IPS DF 6.9 (cell line): ENCODE measurements at regions not wholly inside any gene's neighbourhood (a gene's known extent, or its start where the extent isn't known, plus 50 kb on each side); places are given as distances from the start of the nearest gene placed in this dataset.

Experiments
- DNase-seq: peaks from one replicate; pipeline ENCODE4 v3.0.0-alpha.2; 2013; ENCODE audit warnings: low read depth, low spot score
- H3K27ac ChIP-seq: one replicate; pipeline ENCODE4 v1.5.1; 2013; ENCODE audit warnings: low read length, control low read depth
- H3K27me3 ChIP-seq: 2 replicates; pipeline ENCODE4 v1.6.1; 2013; ENCODE audit warnings: mild to moderate bottlenecking, low read length; ENCODE audit not compliant: control insufficient read depth, insufficient read depth
- H3K36me3 ChIP-seq: 2 replicates; pipeline ENCODE4 v1.6.1; 2013; ENCODE audit warnings: low read length; ENCODE audit not compliant: control insufficient read depth, insufficient read depth
- H3K4me1 ChIP-seq: 2 replicates; pipeline ENCODE4 v1.6.1; 2013; ENCODE audit warnings: low read length; ENCODE audit not compliant: control insufficient read depth, insufficient read depth
- H3K4me3 ChIP-seq: 2 replicates; pipeline ENCODE4 v1.5.1; 2013; ENCODE audit warnings: mild to moderate bottlenecking, low read length
- H3K9me3 ChIP-seq: 2 replicates; pipeline ENCODE4 v1.6.1; 2013; ENCODE audit warnings: low read length, inconsistent platforms; ENCODE audit not compliant: control insufficient read depth, insufficient read depth
- WGBS: extraction: QIAGEN DNeasy Blood & Tissue Kit; methylation state at CpG from one replicate; pipeline ENCODE4 v1.1.7; 2013; ENCODE audit warnings: mixed read lengths, missing lambda C conversion rate; ENCODE audit not compliant: insufficient read length, insufficient coverage; 5-methylcytosine and 5-hydroxymethylcytosine counted together

DNA sequence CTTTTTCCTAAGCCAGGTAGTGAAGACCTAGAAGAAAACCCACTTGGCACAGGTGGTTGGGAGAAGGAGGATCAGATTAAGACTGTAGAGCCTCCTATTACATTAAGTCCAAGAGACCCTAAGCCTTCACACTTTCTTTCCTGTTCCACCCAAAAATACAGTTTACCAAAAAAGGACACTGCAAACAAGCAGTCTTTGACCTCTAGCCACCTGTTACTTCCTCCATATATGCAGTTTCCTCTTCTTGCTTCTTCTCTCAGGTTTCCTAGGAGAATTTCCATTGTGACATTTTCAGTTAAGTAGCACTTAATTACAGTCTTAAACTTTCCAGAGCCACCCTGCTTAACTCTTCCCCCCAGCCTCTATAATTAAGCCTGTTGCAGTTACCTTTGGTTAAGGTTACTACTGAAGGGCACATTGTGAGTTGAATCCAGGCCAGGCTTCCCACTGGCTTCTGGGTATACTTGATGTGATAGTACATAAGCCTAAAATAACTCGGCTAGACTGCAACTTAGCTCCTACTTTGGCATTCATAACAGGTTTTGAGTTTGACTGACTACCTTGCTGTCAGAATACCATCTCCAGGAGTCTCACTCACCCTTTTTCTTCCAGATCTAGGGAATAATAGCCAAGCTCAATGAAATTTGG lies 114.2 kb upstream of the UMPS start:
- H3K27ac ChIP-seq: no peak overlapping the region
- H3K27me3 ChIP-seq: no peaks in the 10 kb centered on the region
- no peaks in the 10 kb centered on the region for H3K9me3 ChIP-seq
- H3K36me3 ChIP-seq: no peaks in the 10 kb centered on the region
- no CpG with 5 or more reads among the region's 1 CpG for WGBS
- no peak for DNase-seq
- H3K4me3 ChIP-seq: no peak overlapping the region
- H3K4me1 ChIP-seq: 0 out of 2 replicates have a peak, but pooled peaks cover 1% of the 10 kb centered on the region

DNA sequence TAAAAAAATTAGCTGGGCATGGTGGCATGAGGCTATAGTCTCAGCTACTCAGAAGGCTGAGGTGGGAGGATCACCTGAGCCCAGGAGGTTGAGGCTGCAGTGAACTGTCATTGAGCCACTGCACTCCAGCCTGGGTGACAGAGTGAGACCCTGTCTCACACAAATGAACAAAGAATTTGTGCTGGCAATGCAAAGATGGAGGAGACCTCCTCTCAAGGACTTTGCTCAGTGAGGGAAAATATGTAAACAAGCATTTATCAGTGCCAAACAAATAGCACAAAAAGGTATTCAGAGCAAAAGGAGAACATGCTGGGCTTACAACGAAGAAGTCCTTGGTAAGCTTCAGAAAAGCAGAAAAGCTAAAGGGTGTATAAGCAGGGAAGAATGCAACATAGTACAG lies 113.1 kb upstream of the UMPS start:
- Histone ChIP-seq H3K27me3 (no peaks in the 10 kb centered on the region), H3K4me3 (no peak overlapping the region), H3K36me3 (no peaks in the 10 kb centered on the region), H3K27ac (no peak overlapping the region), H3K9me3 (no peaks in the 10 kb centered on the region), H3K4me1 (0 out of 2 replicates have a peak, but pooled peaks cover 1% of the 10 kb centered on the region)
- no CpG with 5 or more reads among the region's 1 CpG for WGBS
- DNase-seq: no peak

DNA sequence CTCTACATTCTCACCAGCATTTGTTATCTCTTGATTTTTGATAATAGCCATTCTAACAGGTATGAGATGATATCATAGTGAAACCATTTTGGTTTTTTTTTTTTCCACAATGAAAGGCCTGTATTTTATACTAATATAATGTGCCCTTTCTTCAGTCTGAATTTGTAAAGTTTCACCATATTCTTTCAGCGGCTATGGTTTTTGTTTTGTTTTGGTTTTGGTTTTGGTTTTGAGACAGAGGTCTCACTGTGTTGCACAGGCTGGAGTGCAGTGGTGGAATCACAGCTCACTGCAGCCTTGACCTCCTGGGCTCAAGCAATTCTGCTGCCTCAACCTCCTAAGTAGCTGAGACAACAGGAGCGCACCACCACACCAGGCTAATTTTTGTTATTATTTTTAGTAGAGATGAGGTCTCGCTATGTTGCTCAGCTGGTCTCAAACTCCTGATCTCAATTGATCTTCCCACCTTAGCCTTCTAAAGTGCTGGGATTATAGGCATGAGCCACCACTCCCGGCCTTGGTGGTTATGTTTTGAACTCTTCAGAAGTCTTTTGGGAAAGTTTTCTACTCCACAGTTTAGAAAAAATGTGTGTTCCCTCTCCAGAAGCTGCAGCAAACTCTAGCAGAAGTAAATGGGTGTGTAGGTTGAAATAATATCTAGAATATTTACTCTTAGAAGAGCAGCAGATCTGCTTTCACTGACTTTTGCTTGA lies 110.2 kb upstream of the UMPS start:
- no CpG with 5 or more reads among the region's 4 CpGs for WGBS
- Histone ChIP-seq H3K27me3 (no peaks in the 10 kb centered on the region), H3K27ac (no peak overlapping the region), H3K4me1 (no peaks in the 10 kb centered on the region), H3K4me3 (no peak overlapping the region), H3K9me3 (no peaks in the 10 kb centered on the region), H3K36me3 (no peaks in the 10 kb centered on the region)
- DNase-seq: no peak

GRCh38 chr3:124620600-124621063 lies 109.6 kb upstream of the UMPS start:
- Histone ChIP-seq H3K27me3 (no peaks in the 10 kb centered on the region), H3K9me3 (no peaks in the 10 kb centered on the region), H3K27ac (no peak overlapping the region), H3K36me3 (no peaks in the 10 kb centered on the region), H3K4me1 (no peaks in the 10 kb centered on the region), H3K4me3 (no peak overlapping the region)
- no peak for DNase-seq
- WGBS: no CpG with 5 or more reads among the region's 6 CpGs

GRCh38 chr3:124621498-124621897 lies 108.8 kb upstream of the UMPS start:
- H3K27ac ChIP-seq: no peak overlapping the region
- WGBS: no CpG with 5 or more reads among the region's 3 CpGs
- no peak for DNase-seq

GRCh38 chr3:124625074-124625473 lies 105.2 kb upstream of the UMPS start:
- no peak overlapping the region for H3K27ac ChIP-seq

More at GRCh38 chr3:124621498-124621897, 108.8 kb upstream of the UMPS start:
- Histone ChIP-seq H3K9me3 (no peaks in the 10 kb centered on the region), H3K4me1 (no peaks in the 10 kb centered on the region), H3K27me3 (no peaks in the 10 kb centered on the region), H3K4me3 (no peak overlapping the region), H3K36me3 (no peaks in the 10 kb centered on the region)

GRCh38 chr3:124627501-124627908 lies 102.7 kb upstream of the UMPS start:
- Histone ChIP-seq H3K4me3 (no peak overlapping the region), H3K36me3 (no peaks in the 10 kb centered on the region), H3K9me3 (no peaks in the 10 kb centered on the region), H3K4me1 (no peaks in the 10 kb centered on the region), H3K27me3 (no peaks in the 10 kb centered on the region), H3K27ac (no peak overlapping the region)
- no CpG with 5 or more reads among the region's 6 CpGs for WGBS
- DNase-seq: no peak

More at GRCh38 chr3:124625074-124625473, 105.2 kb upstream of the UMPS start:
- no peak for DNase-seq
- no peaks in the 10 kb centered on the region for H3K4me1 ChIP-seq
- no peaks in the 10 kb centered on the region for H3K27me3 ChIP-seq
- no peak overlapping the region for H3K4me3 ChIP-seq
- H3K9me3 ChIP-seq: no peaks in the 10 kb centered on the region
- H3K36me3 ChIP-seq: no peaks in the 10 kb centered on the region

GRCh38 chr3:124628863-124629262 lies 101.4 kb upstream of the UMPS start:
- Histone ChIP-seq H3K27ac (no peak overlapping the region), H3K4me3 (no peak overlapping the region), H3K9me3 (no peaks in the 10 kb centered on the region), H3K4me1 (no peaks in the 10 kb centered on the region), H3K27me3 (no peaks in the 10 kb centered on the region), H3K36me3 (no peaks in the 10 kb centered on the region)
- no peak for DNase-seq
- WGBS: no CpG with 5 or more reads among the region's 4 CpGs

DNA sequence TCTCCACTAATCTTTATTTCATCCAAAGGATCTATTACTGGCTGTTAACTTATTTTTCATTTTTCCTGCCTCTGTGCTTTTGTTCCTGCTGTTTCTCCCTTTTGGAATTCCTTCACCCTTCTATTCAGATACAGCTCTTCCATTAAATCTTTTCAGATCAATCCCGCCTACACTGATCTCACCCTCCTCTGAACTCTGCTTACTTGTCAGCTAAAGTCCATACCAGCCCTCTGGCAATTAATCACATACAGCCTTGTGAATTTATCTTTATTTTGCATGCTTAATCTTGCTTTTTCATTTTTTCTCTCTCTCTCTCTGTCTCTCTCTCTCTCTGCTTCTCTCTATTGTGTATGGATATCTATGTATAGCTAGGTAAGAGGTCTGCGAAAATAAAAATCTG lies 100.8 kb upstream of the UMPS start:
- Histone ChIP-seq H3K4me1 (peaks cover 2% of the 10 kb centered on the region; the same call in 1 of the 2 replicates), H3K27me3 (no peaks in the 10 kb centered on the region), H3K4me3 (no peak overlapping the region), H3K27ac (no peak overlapping the region), H3K36me3 (no peaks in the 10 kb centered on the region), H3K9me3 (no peaks in the 10 kb centered on the region)
- no peak for DNase-seq
- no CpG with 5 or more reads among the region's 2 CpGs for WGBS

DNA sequence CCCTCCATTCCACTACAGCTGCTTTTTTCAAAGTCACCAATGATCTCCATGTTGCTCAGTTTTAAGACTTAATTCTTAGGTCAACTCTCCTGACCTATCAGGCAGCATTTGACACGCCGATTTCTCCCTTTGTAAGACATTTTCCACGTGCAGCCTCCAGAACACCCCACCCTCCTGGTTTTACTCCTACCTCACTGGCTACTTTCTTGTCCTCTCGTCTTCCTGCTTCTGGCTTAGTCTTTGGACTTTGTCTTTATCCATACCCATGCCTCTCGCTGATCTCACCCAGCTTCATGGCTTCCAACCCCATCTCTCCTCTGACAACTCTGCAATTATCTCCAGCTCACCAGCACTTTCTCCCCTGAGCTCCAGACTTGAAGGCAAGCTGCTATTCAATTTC lies 99.3 kb upstream of the UMPS start:
- no CpG with 5 or more reads among the region's 5 CpGs for WGBS
- Histone ChIP-seq H3K4me3 (no peak overlapping the region), H3K27ac (no peak overlapping the region), H3K27me3 (no peaks in the 10 kb centered on the region), H3K4me1 (peaks cover 6% of the 10 kb centered on the region; the same call in 1 of the 2 replicates), H3K36me3 (no peaks in the 10 kb centered on the region), H3K9me3 (no peaks in the 10 kb centered on the region)
- no peak for DNase-seq
